ENCODE measurements at regions not wholly inside any gene's neighbourhood (a gene's known extent, or its start where the extent isn't known, plus 50 kb on each side); places are given as distances from the start of the nearest gene placed in this dataset.
"Not testable (repeated sequence)": the region's sequence is repeated elsewhere in the genome, so short reads cannot be mapped to it uniquely, and the experiment has no call there.

DNA sequence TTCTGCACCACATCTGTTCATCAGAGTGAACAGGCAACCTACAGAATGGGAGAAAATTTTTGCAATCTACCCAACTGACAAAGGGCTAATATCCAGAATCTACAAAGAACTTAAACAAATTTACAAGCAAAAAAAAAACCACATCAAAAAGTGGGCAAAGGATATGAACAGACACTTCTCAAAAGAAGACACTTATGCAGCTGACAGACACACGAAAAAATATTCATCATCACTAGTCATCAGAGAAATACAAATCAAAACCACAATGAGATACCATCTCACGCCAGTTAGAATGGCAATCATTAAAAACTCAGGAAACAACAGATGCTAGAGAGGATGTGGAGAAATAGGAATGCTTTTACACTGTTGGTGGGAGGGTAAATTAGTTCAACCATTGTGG is 59.1 kb upstream of the UBE2E2 start:
- not testable (repeated sequence) for DNase-seq (ENCODE audit: low read depth)

GRCh38 chr3:23146163-23146562 is 57.0 kb upstream of the UBE2E2 start:
- DNase-seq (ENCODE audit: low read depth): no peak

DNA sequence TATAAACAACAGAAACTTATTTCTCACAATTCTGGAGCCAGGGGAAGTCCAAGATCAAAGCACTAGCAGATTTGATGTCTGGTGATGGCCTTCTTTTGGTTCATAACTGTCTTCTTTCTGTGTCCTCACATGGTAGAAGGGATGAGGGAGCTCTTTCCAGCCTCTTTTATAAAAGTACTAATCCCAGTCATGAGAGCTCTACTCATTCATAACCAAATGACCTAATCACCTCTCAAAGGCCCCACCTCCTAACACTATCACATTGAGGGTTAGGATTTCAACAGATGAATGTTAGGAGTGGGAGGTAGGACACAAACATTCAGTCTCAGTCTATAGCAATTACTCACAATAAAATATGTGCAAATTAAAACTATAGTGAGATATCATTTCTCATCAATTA is 50.1 kb upstream of the UBE2E2 start:
- DNase-seq (ENCODE audit: low read depth): no peak

All from activated T-cell treated with anti-CD3 and anti-CD28 coated beads for 1 hour (primary cell).